HAP-1 (cell line): ENCODE measurements at regions not wholly inside any gene's neighbourhood (a gene's known extent, or its start where the extent isn't known, plus 50 kb on each side); places are given as distances from the start of the nearest gene placed in this dataset.

Experiments
- DNase-seq, 2 experiments: peaks; one replicate each; pipeline ENCODE4 v3.0.0-alpha.2; 2016 to 2020; ENCODE audit warnings: low spot score in 2 of 2
- H3K27me3 ChIP-seq: fragments of 250-450 bp; sonication (Bioruptor Pico); 2 replicates; pipeline ENCODE4 v1.5.1; 2020; ENCODE audit warnings: low read depth, mild to moderate bottlenecking, moderate library complexity
- H3K36me3 ChIP-seq: fragments of 250-450 bp; sonication (Bioruptor Pico); replicated peaks from 2 replicates; pipeline ENCODE4 v1.5.1; 2020; ENCODE audit warnings: mild to moderate bottlenecking
- H3K4me1 ChIP-seq: fragments of 250-450 bp; sonication (Bioruptor Pico); 2 replicates; pipeline ENCODE4 v1.5.1; 2020; ENCODE audit warnings: mild to moderate bottlenecking
- H3K4me3 ChIP-seq: fragments of 250-450 bp; sonication (Bioruptor Pico); 2 replicates; pipeline ENCODE4 v1.5.1; 2020; ENCODE audit warnings: mild to moderate bottlenecking, moderate library complexity
- H3K9me3 ChIP-seq: fragments of 250-450 bp; sonication (Bioruptor Pico); 2 replicates; pipeline ENCODE4 v1.5.1; 2020; ENCODE audit warnings: mild to moderate bottlenecking, moderate library complexity
- in situ Hi-C: fragments of 300-500 bp; cut with MboI; formaldehyde crosslinking; loops from 3 replicates; pipeline ENCODE4 v1.14.3; 2020; ENCODE audit warnings: low sequenced_read_pairs, inconsistent platforms, mixed read lengths

- in situ Hi-C loops, result no loop called here
- Histone ChIP-seq H3K9me3 (no peaks in the 10 kb centered on the region), H3K27me3 (no peaks in the 10 kb centered on the region), H3K4me1 (no peaks in the 10 kb centered on the region), H3K36me3 (no peaks in the 10 kb centered on the region), H3K4me3 (no peak overlapping the region)
- DNase-seq, result no peak
Observed at GRCh38 chr18:24656551-24657443, 196.4 kb downstream of the HRH4 start.

DNA sequence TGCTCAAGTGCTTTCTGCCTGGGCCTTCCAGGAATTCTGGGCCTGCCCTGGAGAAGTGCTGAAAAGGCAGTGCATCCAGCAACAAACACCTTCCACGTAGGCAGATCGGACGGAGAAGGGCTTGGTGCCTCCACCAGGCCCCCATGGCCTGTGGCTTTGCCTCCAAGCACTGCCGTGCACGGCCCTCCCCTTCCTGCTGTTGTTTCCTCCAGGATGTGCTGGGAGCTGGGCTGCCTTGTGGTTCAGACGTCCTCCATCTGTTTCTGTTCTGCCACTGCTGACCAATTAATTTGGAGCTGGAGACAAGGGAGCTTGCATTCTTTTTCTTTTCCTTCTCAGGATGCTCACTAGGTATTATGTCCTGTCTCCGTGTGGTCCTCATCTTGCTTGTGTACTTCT lies 197.0 kb downstream of the HRH4 start:
- no peaks in the 10 kb centered on the region; the same call in 1 of the 2 replicates for H3K27me3 ChIP-seq
- H3K36me3 ChIP-seq, result no peaks in the 10 kb centered on the region
- H3K9me3 ChIP-seq, result no peaks in the 10 kb centered on the region
- no peak for DNase-seq
- no peak overlapping the region for H3K4me3 ChIP-seq
- no peaks in the 10 kb centered on the region for H3K4me1 ChIP-seq
- in situ Hi-C loops, result no loop called here

DNA sequence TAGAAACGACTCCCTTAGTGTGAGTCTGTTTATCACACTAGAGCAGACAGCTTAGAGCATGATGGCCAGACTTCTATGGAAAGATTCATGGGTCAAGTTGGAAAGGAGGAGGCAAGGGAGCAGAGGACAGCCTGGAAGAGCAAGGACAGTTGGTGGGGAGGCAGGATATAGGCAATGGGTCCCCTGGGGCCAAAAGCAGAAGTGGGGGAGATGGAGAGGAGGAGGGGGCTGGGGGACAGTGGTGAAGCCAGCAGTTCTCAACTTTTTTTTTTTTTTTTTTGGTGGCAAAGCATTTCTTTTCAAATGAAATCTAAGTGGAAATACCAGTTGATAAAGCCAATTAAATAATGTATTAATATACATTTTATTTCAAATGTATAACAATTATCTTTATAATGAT lies 197.9 kb downstream of the HRH4 start:
- no peaks in the 10 kb centered on the region for H3K36me3 ChIP-seq
- H3K4me1 ChIP-seq, result no peaks in the 10 kb centered on the region
- no peaks in the 10 kb centered on the region for H3K9me3 ChIP-seq
- no peak overlapping the region for H3K4me3 ChIP-seq
- DNase-seq, result no peak
- in situ Hi-C loops, result no loop called here
- H3K27me3 ChIP-seq, result no peaks in the 10 kb centered on the region; the same call in 1 of the 2 replicates

- in situ Hi-C loops, result no loop called here
- Histone ChIP-seq H3K9me3 (no peaks in the 10 kb centered on the region), H3K36me3 (no peaks in the 10 kb centered on the region), H3K4me3 (no peak overlapping the region), H3K4me1 (no peaks in the 10 kb centered on the region), H3K27me3 (no peaks in the 10 kb centered on the region; the same call in 1 of the 2 replicates)
- DNase-seq, result no peak
Observed at GRCh38 chr18:24659827-24660720, 199.6 kb downstream of the HRH4 start.

- H3K9me3 ChIP-seq, result no peaks in the 10 kb centered on the region
- no peak for DNase-seq
- no peaks in the 10 kb centered on the region for H3K4me1 ChIP-seq
- no peaks in the 10 kb centered on the region for H3K36me3 ChIP-seq
- no peaks in the 10 kb centered on the region; the same call in 1 of the 2 replicates for H3K27me3 ChIP-seq
- no peak overlapping the region for H3K4me3 ChIP-seq
- in situ Hi-C loops, result no loop called here
Observed at GRCh38 chr18:24660956-24661355, 200.5 kb downstream of the HRH4 start.

DNA sequence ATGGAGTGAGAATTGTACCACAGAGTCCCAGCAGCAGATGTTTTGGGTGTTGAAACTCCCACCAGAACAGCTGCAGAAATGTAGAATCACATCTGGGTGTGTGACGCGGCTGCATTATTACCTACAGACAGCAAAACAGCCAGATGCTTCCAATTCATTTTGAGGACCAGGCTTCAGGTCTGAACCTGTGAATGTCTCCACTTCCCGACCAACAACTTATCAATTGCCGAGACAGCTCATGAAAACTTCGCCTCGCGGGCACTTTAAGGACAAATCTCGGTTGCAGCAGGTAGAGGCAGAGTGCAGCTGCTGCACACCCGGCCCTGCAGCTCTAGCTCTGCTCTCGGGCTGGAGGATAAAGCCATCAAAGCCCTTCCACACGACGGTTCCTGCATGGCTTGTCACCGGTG lies 202.0 kb downstream of the HRH4 start:
- in situ Hi-C loops, result no loop called here
- Histone ChIP-seq H3K9me3 (no peaks in the 10 kb centered on the region), H3K36me3 (no peaks in the 10 kb centered on the region), H3K4me1 (no peaks in the 10 kb centered on the region), H3K4me3 (no peak overlapping the region), H3K27me3 (no peaks in the 10 kb centered on the region; the same call in 1 of the 2 replicates)
- DNase-seq, result no peak

DNA sequence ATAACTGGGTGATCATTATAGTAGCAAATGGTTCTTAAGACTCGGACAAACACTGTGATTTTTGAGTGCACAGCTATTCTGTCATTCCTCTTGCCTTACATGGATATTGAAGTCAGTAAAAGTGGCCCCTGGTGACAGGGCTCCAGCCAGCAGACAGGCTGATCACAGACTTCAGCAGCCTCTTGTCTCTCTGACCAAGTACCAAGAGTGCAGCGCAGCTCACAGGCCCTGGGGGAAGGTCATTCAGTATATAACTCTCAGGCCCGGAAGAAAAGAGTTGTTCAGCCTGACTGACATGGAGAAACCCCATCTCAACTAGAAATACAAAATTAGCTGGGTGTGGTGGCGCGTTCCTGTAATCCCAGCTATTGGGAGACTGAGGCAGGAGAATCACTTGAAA lies 202.6 kb downstream of the HRH4 start:
- Histone ChIP-seq H3K27me3 (no peaks in the 10 kb centered on the region; the same call in 1 of the 2 replicates), H3K9me3 (no peaks in the 10 kb centered on the region), H3K4me3 (no peak overlapping the region), H3K4me1 (no peaks in the 10 kb centered on the region), H3K36me3 (no peaks in the 10 kb centered on the region)
- DNase-seq, result no peak
- in situ Hi-C loops, result no loop called here

- in situ Hi-C loops, result no loop called here
- DNase-seq, result no peak
- no peak overlapping the region for H3K4me3 ChIP-seq
Observed at GRCh38 chr18:24669015-24669414, 208.6 kb downstream of the HRH4 start.

DNA sequence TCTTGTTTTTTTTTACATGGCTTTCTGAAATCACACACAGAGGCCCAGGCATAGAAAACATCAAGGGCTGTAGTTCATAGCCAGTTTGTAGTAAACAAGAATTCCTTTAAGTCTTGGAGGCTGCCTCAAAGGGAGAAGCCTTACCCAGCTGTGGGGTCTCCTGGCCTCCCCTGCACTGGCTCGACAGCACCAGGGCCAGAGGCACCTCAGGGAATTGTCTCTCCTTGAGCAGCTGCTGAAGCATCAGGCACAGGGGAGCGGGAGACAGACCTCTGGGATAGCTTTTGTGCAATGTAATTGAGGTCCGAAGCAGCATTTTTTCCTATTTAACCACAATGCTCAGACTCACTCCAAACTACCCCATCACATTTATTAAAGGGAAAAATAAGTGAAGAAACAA lies 209.1 kb downstream of the HRH4 start:
- Histone ChIP-seq H3K36me3 (no peaks in the 10 kb centered on the region), H3K4me1 (no peaks in the 10 kb centered on the region), H3K9me3 (no peaks in the 10 kb centered on the region), H3K27me3 (no peaks in the 10 kb centered on the region), H3K4me3 (no peak overlapping the region)
- DNase-seq, result no peak
- in situ Hi-C loops, result no loop called here

More at GRCh38 chr18:24669015-24669414, 208.6 kb downstream of the HRH4 start:
- Histone ChIP-seq H3K27me3 (no peaks in the 10 kb centered on the region), H3K9me3 (no peaks in the 10 kb centered on the region), H3K36me3 (no peaks in the 10 kb centered on the region), H3K4me1 (no peaks in the 10 kb centered on the region)

DNA sequence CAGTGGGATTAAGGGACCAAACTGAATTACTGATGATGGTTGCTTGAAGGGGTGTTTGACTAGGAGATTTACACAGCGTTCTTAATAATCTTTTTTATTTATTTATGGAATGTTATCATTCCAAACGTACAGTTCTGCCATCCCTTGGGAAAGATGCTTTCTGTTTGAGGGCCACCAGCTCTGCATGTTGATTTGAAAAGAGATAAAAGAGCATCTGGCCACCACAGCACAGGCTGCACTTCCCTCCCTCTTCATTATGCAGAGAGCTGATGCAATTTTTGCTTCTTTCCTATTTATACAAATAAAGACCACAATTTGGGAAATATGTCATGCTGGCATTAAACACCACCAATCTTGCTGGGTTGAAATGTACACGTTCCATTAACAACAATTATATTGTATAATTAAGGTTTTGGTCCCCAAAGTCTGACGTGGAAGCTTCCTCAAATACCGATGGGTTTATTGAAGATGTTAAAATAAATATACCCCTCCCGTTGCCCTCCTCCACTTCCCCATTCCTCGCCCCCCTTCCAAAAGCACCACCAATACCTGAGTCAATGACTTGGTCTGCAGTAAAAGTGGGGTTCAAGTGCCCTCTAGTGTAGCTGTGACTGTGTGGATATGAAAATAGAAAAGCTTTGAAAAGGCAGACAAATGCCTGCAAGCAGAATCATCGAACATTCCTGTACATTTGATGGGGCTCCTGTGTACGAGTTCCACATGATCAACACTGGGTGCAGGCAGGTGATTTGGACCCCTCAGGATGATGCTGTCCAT lies 211.9 kb downstream of the HRH4 start:
- Histone ChIP-seq H3K4me1 (no peaks in the 10 kb centered on the region), H3K36me3 (no peaks in the 10 kb centered on the region), H3K9me3 (no peaks in the 10 kb centered on the region), H3K4me3 (no peak overlapping the region), H3K27me3 (no peaks in the 10 kb centered on the region; the same call in 1 of the 2 replicates)
- DNase-seq, result no peak
- in situ Hi-C loops, result no loop called here

GRCh38 chr18:24674200-24674599 lies 213.8 kb downstream of the HRH4 start:
- H3K36me3 ChIP-seq, result no peaks in the 10 kb centered on the region
- DNase-seq, result no peak
- no peak overlapping the region for H3K4me3 ChIP-seq
- no peaks in the 10 kb centered on the region for H3K4me1 ChIP-seq
- in situ Hi-C loops, result no loop called here
- H3K9me3 ChIP-seq, result no peaks in the 10 kb centered on the region
- no peaks in the 10 kb centered on the region; the same call in 1 of the 2 replicates for H3K27me3 ChIP-seq

- H3K27me3 ChIP-seq, result no peaks in the 10 kb centered on the region; the same call in 1 of the 2 replicates
- in situ Hi-C loops, result no loop called here
- no peaks in the 10 kb centered on the region for H3K9me3 ChIP-seq
- no peak overlapping the region for H3K4me3 ChIP-seq
- no peaks in the 10 kb centered on the region for H3K36me3 ChIP-seq
- DNase-seq, result no peak
- H3K4me1 ChIP-seq, result no peaks in the 10 kb centered on the region
Observed at GRCh38 chr18:24674605-24675004, 214.2 kb downstream of the HRH4 start.

DNA sequence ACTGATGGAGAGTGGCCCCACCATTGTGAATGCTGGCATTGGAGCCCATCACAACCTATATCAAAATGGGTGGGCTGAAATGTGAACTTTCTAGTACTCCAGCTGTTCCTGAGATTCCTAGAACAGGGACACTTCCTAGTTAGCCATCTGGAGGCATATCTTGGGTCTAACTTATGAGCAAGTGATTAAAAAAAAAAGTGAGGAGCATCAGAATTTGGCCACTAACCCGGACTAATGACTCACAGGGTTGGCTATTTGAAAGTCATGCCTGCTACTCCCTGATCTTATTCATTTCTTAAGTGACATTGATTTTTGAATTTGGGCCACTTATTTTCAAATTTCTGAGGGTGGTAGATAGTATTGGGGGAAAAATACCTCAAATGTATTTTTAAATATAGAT lies 216.6 kb downstream of the HRH4 start:
- H3K9me3 ChIP-seq, result no peaks in the 10 kb centered on the region
- H3K36me3 ChIP-seq, result no peaks in the 10 kb centered on the region
- no peaks in the 10 kb centered on the region; the same call in 1 of the 2 replicates for H3K27me3 ChIP-seq
- in situ Hi-C loops, result no loop called here
- no peaks in the 10 kb centered on the region for H3K4me1 ChIP-seq
- no peak overlapping the region for H3K4me3 ChIP-seq
- DNase-seq, result no peak
